ENCODE measurements at regions not wholly inside any gene's neighbourhood (a gene's known extent, or its start where the extent isn't known, plus 50 kb on each side); places are given as distances from the start of the nearest gene placed in this dataset.
"Not testable (repeated sequence)": the region's sequence is repeated elsewhere in the genome, so short reads cannot be mapped to it uniquely, and the experiment has no call there.

- ATAC-seq (no peak), DNase-seq (no peak)
- no peak overlapping the region for H3K4me3 ChIP-seq
- no peaks in the 10 kb centered on the region for H3K36me3 ChIP-seq
- no peak overlapping the region for H3K27ac ChIP-seq
- H3K9me3 ChIP-seq, result no peaks in the 10 kb centered on the region
- no peaks in the 10 kb centered on the region for H3K4me1 ChIP-seq
- no peaks in the 10 kb centered on the region for H3K27me3 ChIP-seq
- intact Hi-C loops (cut with DNase I), result no loop called here
- no peak for TF ChIP-seq CTCF (IDR thresholded peaks at IDR 0.05)
These were observed 59.0 kb upstream of the AGR3 start for GRCh38 chr7:16940776-16941175.

GRCh38 chr7:16942929-16943509, 61.2 kb upstream of the AGR3 start:
- H3K27me3 ChIP-seq, result no peaks in the 10 kb centered on the region
- H3K4me3 ChIP-seq, result no peak overlapping the region
- intact Hi-C loops (cut with DNase I), result no loop called here
- TF ChIP-seq CTCF (IDR thresholded peaks at IDR 0.05), result no peak
- no peak overlapping the region for H3K27ac ChIP-seq
- no peak for DNase-seq
- peaks cover 10% of the 10 kb centered on the region for H3K9me3 ChIP-seq
- no peaks in the 10 kb centered on the region for H3K36me3 ChIP-seq
- ATAC-seq, result no peak
- H3K4me1 ChIP-seq, result no peaks in the 10 kb centered on the region

- no peak for ATAC-seq
- no peak for DNase-seq
- no peaks in the 10 kb centered on the region for H3K4me1 ChIP-seq
- TF ChIP-seq CTCF (IDR thresholded peaks at IDR 0.05), result no peak
- intact Hi-C loops (cut with DNase I), result no loop called here
- no peak overlapping the region for H3K4me3 ChIP-seq
- no peaks in the 10 kb centered on the region for H3K36me3 ChIP-seq
- H3K27ac ChIP-seq, result no peak overlapping the region
- H3K9me3 ChIP-seq, result peaks cover 12% of the 10 kb centered on the region
- H3K27me3 ChIP-seq, result no peaks in the 10 kb centered on the region
These were observed 63.2 kb upstream of the AGR3 start for GRCh38 chr7:16944936-16945335.

GRCh38 chr7:16945372-16945771, 63.6 kb upstream of the AGR3 start:
- Histone ChIP-seq H3K4me1 (no peaks in the 10 kb centered on the region), H3K27ac (no peak overlapping the region), H3K36me3 (no peaks in the 10 kb centered on the region), H3K4me3 (no peak overlapping the region), H3K27me3 (no peaks in the 10 kb centered on the region), H3K9me3 (peaks cover 12% of the 10 kb centered on the region)
- DNase-seq (no peak), ATAC-seq (no peak)
- intact Hi-C loops (cut with DNase I), result no loop called here
- no peak for TF ChIP-seq CTCF (IDR thresholded peaks at IDR 0.05)

GRCh38 chr7:16948110-16948509, 66.3 kb upstream of the AGR3 start:
- intact Hi-C loops (cut with DNase I); H3K36me3 ChIP-seq; DNase-seq; ATAC-seq; H3K4me3 ChIP-seq; H3K27ac ChIP-seq; H3K27me3 ChIP-seq; H3K4me1 ChIP-seq: not testable (repeated sequence)
- H3K9me3 ChIP-seq, result peaks cover 12% of the 10 kb centered on the region

- Histone ChIP-seq H3K27ac (no peak overlapping the region), H3K4me1 (no peaks in the 10 kb centered on the region), H3K4me3 (no peak overlapping the region), H3K36me3 (no peaks in the 10 kb centered on the region), H3K27me3 (no peaks in the 10 kb centered on the region), H3K9me3 (peaks cover 12% of the 10 kb centered on the region)
- ATAC-seq (no peak), DNase-seq (no peak)
- TF ChIP-seq CTCF (IDR thresholded peaks at IDR 0.05), result no peak
- intact Hi-C loops (cut with DNase I), result no loop called here
These were observed 69.8 kb upstream of the AGR3 start for GRCh38 chr7:16951483-16952080.
